HL-60 (cell line): ENCODE measurements at regions not wholly inside any gene's neighbourhood (a gene's known extent, or its start where the extent isn't known, plus 50 kb on each side); places are given as distances from the start of the nearest gene placed in this dataset.

Experiments
- POLR2AphosphoS5 ChIP-seq: IDR thresholded peaks from 2 replicates; pipeline ENCODE4 v1.6.1; 2012; ENCODE audit warnings: low read depth
- TF ChIP-seq, protein P1 (sequence below): IDR thresholded peaks from one replicate; pipeline ENCODE4 v1.5.1; 2011; ENCODE audit warnings: low read length, control low read depth, inconsistent platforms; ENCODE audit not compliant: insufficient read depth

DNA sequence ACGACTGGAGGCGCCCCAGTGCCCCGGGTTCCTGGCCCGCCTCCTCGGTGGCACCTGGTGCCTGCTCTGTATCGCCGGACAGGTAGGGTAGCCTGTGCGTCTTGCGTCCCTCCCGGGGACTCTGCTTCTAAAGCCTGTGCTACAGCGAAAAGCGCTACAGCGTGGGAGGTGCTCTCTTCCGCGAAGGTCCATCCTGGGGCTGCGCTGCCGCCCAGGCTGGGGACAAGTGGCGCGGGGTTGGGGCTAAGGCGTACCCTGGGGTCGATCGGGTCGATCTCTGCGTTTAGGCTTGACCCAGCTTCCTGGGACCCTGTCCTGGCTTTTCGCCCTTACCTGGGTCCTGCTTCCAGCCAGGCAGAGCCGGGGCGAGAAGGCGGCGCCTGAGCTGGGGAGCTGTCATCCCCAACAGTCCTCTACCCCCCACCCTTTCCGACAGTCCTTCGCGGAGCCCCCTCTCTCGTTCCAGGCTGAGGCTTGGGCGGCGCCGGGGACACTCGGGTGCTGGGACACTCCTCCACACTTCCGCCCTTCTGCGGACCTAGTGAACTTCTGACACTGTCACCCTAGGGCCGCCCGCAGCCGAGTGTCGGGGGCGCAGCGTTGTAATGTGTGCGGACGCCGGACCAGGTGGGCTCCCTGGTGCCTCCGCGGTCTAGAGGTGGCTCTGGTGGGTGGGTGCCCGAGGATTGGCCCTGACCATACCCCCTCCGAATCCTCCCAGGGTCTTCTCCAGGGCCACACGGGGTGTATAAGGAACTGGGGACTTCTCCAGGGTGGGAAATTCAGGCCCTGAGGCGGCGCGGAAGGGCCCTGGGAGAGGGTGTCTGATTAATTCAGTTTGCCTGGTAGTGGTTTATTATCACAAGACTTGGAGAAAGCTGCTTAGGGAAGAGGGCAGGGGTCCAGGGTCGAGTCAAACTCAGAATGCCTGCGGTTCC, 328.2 kb downstream of the SH3GL2 start:
- TF ChIP-seq, protein P1, sequence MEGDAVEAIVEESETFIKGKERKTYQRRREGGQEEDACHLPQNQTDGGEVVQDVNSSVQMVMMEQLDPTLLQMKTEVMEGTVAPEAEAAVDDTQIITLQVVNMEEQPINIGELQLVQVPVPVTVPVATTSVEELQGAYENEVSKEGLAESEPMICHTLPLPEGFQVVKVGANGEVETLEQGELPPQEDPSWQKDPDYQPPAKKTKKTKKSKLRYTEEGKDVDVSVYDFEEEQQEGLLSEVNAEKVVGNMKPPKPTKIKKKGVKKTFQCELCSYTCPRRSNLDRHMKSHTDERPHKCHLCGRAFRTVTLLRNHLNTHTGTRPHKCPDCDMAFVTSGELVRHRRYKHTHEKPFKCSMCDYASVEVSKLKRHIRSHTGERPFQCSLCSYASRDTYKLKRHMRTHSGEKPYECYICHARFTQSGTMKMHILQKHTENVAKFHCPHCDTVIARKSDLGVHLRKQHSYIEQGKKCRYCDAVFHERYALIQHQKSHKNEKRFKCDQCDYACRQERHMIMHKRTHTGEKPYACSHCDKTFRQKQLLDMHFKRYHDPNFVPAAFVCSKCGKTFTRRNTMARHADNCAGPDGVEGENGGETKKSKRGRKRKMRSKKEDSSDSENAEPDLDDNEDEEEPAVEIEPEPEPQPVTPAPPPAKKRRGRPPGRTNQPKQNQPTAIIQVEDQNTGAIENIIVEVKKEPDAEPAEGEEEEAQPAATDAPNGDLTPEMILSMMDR, result no peak
- TF ChIP-seq POLR2AphosphoS5, result no peak
